ENCODE measurements at regions not wholly inside any gene's neighbourhood (a gene's known extent, or its start where the extent isn't known, plus 50 kb on each side); places are given as distances from the start of the nearest gene placed in this dataset.
"Not testable (repeated sequence)": the region's sequence is repeated elsewhere in the genome, so short reads cannot be mapped to it uniquely, and the experiment has no call there.

- DNase-seq: no peak
- H3K27ac ChIP-seq: no peak overlapping the region
- no peaks in the 10 kb centered on the region for H3K27me3 ChIP-seq
- no peaks in the 10 kb centered on the region for H3K9me3 ChIP-seq (replicated peaks in 1 of 3)
- intact Hi-C loops (cut with DNase I): no loop called here
- no peaks in the 10 kb centered on the region for H3K36me3 ChIP-seq (replicated peaks in 1 of 2)
- 73 to 90% (median 85%) methylated on average over 2 of the region's 2 CpGs for WGBS, 4 donors
- H3K4me3 ChIP-seq: no peak overlapping the region
- TF ChIP-seq CTCF (IDR thresholded peaks at IDR 0.05): no peak
- TF ChIP-seq POLR2A (IDR thresholded peaks at IDR 0.05): no peak
- H3K4me1 ChIP-seq (replicated peaks in 1 of 2): no peaks in the 10 kb centered on the region
Observed at GRCh38 chr3:159502986-159503385, 485.6 kb upstream of the IL12A start.

GRCh38 chr3:159510988-159511387 is 477.6 kb upstream of the IL12A start:
- H3K27me3 ChIP-seq; H3K4me3 ChIP-seq; H3K9me3 ChIP-seq (replicated peaks in 1 of 3); H3K27ac ChIP-seq; DNase-seq; intact Hi-C loops (cut with DNase I); H3K36me3 ChIP-seq (replicated peaks in 1 of 2); H3K4me1 ChIP-seq (replicated peaks in 1 of 2): not testable (repeated sequence)
- 85 to 91% (median 90%) methylated on average over 7 of the region's 7 CpGs; no CpG with 5 or more reads in 1 of the 4 donors for whole genome bisulfite sequencing, 4 donors

GRCh38 chr3:159513444-159513843 is 475.2 kb upstream of the IL12A start:
- Histone ChIP-seq H3K27ac (no peak overlapping the region), H3K4me1 (replicated peaks in 1 of 2) (no peaks in the 10 kb centered on the region), H3K27me3 (no peaks in the 10 kb centered on the region), H3K36me3 (replicated peaks in 1 of 2) (no peaks in the 10 kb centered on the region), H3K4me3 (no peak overlapping the region), H3K9me3 (replicated peaks in 1 of 3) (no peaks in the 10 kb centered on the region)
- WGBS, 4 donors: 55 to 62% (median 59%) methylated on average over 6 of the region's 6 CpGs
- intact Hi-C loops (cut with DNase I): no loop called here
- DNase-seq: no peak
- TF ChIP-seq POLR2A (IDR thresholded peaks at IDR 0.05): no peak
- no peak for TF ChIP-seq CTCF (IDR thresholded peaks at IDR 0.05)

- no peaks in the 10 kb centered on the region for H3K4me1 ChIP-seq (replicated peaks in 1 of 2)
- H3K9me3 ChIP-seq (replicated peaks in 1 of 3): no peaks in the 10 kb centered on the region
- no peaks in the 10 kb centered on the region for H3K36me3 ChIP-seq (replicated peaks in 1 of 2)
- no peak for DNase-seq
- no peak overlapping the region for H3K4me3 ChIP-seq
- no peaks in the 10 kb centered on the region for H3K27me3 ChIP-seq
- WGBS, 4 donors: 70 to 82% (median 74%) methylated on average over 5 of the region's 5 CpGs
- H3K27ac ChIP-seq: no peak overlapping the region
- intact Hi-C loops (cut with DNase I): no loop called here
- no peak for TF ChIP-seq POLR2A (IDR thresholded peaks at IDR 0.05)
- TF ChIP-seq CTCF (IDR thresholded peaks at IDR 0.05): no peak
Observed at GRCh38 chr3:159513867-159514380, 474.7 kb upstream of the IL12A start.

GRCh38 chr3:159517105-159517504 is 471.5 kb upstream of the IL12A start:
- Histone ChIP-seq H3K4me1 (replicated peaks in 1 of 2) (no peaks in the 10 kb centered on the region), H3K36me3 (replicated peaks in 1 of 2) (no peaks in the 10 kb centered on the region), H3K27me3 (no peaks in the 10 kb centered on the region), H3K9me3 (replicated peaks in 1 of 3) (no peaks in the 10 kb centered on the region), H3K4me3 (no peak overlapping the region), H3K27ac (no peak overlapping the region)
- WGBS, 4 donors: 50 to 77% (median 63%) methylated on average over 1 of the region's 1 CpG
- intact Hi-C loops (cut with DNase I): no loop called here
- DNase-seq: no peak
- TF ChIP-seq CTCF (IDR thresholded peaks at IDR 0.05) (no peak), POLR2A (IDR thresholded peaks at IDR 0.05) (no peak)

Data from adrenal gland (tissue), 9 donors.